ENCODE measurements at regions not wholly inside any gene's neighbourhood (a gene's known extent, or its start where the extent isn't known, plus 50 kb on each side); places are given as distances from the start of the nearest gene placed in this dataset.
A peak's percentile ranks its signal among the peaks of the same experiment; 100 is the strongest.

GRCh38 chr9:86652736-86653135, 294.6 kb downstream of the GAS1 start:
- H3K27me3 Mint-ChIP-seq (ENCODE audit: low read depth), result no peaks in the 10 kb centered on the region
- TF ChIP-seq CTCF (IDR thresholded peaks at IDR 0.05; ENCODE audit: unreplicated experiment in 3 of 3), result no peak
- H3K27ac Mint-ChIP-seq, result peak overlapping the region; percentile 73 to 87 (median 83)
- peak overlapping the region in 1 of 3 experiments; percentile 4 for H3K4me3 Mint-ChIP-seq
- H3K9me3 Mint-ChIP-seq, result peaks cover 4% of the 10 kb centered on the region
- peaks cover 4% of the 10 kb centered on the region for H3K36me3 Mint-ChIP-seq (ENCODE audit: low read depth)
- H3K4me1 Mint-ChIP-seq, result peaks cover 31% of the 10 kb centered on the region

- no peak for TF ChIP-seq CTCF (IDR thresholded peaks at IDR 0.05; ENCODE audit: unreplicated experiment in 3 of 3)
- no peak overlapping the region for H3K27ac Mint-ChIP-seq
These were observed 295.7 kb upstream of the TUT7 start for GRCh38 chr9:86649913-86650312.

GRCh38 chr9:86648828-86649170, 294.6 kb upstream of the TUT7 start:
- no peak overlapping the region for H3K27ac Mint-ChIP-seq
- H3K4me1 Mint-ChIP-seq, result peaks cover 35% of the 10 kb centered on the region
- H3K4me3 Mint-ChIP-seq, result no peak overlapping the region
- H3K36me3 Mint-ChIP-seq (ENCODE audit: low read depth), result no peaks in the 10 kb centered on the region
- H3K27me3 Mint-ChIP-seq (ENCODE audit: low read depth), result no peaks in the 10 kb centered on the region
- TF ChIP-seq CTCF (IDR thresholded peaks at IDR 0.05; ENCODE audit: unreplicated experiment in 3 of 3), result no peak
- H3K9me3 Mint-ChIP-seq, result no peaks in the 10 kb centered on the region

More at GRCh38 chr9:86649913-86650312, 295.7 kb upstream of the TUT7 start:
- Mint-ChIP-seq H3K4me3 (no peak overlapping the region), H3K9me3 (peaks cover 2% of the 10 kb centered on the region), H3K27me3 (ENCODE audit: low read depth) (no peaks in the 10 kb centered on the region), H3K36me3 (ENCODE audit: low read depth) (peaks cover 2% of the 10 kb centered on the region), H3K4me1 (peaks cover 29% of the 10 kb centered on the region)

GRCh38 chr9:86648156-86648827, 294.1 kb upstream of the TUT7 start:
- Mint-ChIP-seq H3K36me3 (ENCODE audit: low read depth) (no peaks in the 10 kb centered on the region), H3K4me1 (peaks cover 32% of the 10 kb centered on the region), H3K4me3 (no peak overlapping the region), H3K27me3 (ENCODE audit: low read depth) (no peaks in the 10 kb centered on the region), H3K27ac (no peak overlapping the region), H3K9me3 (no peaks in the 10 kb centered on the region)
- TF ChIP-seq CTCF (IDR thresholded peaks at IDR 0.05; ENCODE audit: unreplicated experiment in 3 of 3), result no peak

GRCh38 chr9:86645303-86645702, 291.1 kb upstream of the TUT7 start:
- no peaks in the 10 kb centered on the region for H3K27me3 Mint-ChIP-seq (ENCODE audit: low read depth)
- no peaks in the 10 kb centered on the region for H3K36me3 Mint-ChIP-seq (ENCODE audit: low read depth)
- no peak overlapping the region for H3K4me3 Mint-ChIP-seq
- peaks cover 22% of the 10 kb centered on the region for H3K4me1 Mint-ChIP-seq
- TF ChIP-seq CTCF (IDR thresholded peaks at IDR 0.05; ENCODE audit: unreplicated experiment in 3 of 3), result no peak
- peak overlapping the region in 1 of 3 experiments; percentile 69 for H3K27ac Mint-ChIP-seq
- H3K9me3 Mint-ChIP-seq, result no peaks in the 10 kb centered on the region

- H3K4me3 Mint-ChIP-seq, result no peak overlapping the region
- no peak for TF ChIP-seq CTCF (IDR thresholded peaks at IDR 0.05; ENCODE audit: unreplicated experiment in 3 of 3)
- no peaks in the 10 kb centered on the region for H3K27me3 Mint-ChIP-seq (ENCODE audit: low read depth)
- H3K9me3 Mint-ChIP-seq, result no peaks in the 10 kb centered on the region
- H3K4me1 Mint-ChIP-seq, result peaks cover 29% of the 10 kb centered on the region
- peak overlapping the region; percentile 8 to 69 (median 12) for H3K27ac Mint-ChIP-seq
- no peaks in the 10 kb centered on the region for H3K36me3 Mint-ChIP-seq (ENCODE audit: low read depth)
These were observed 290.4 kb upstream of the TUT7 start for GRCh38 chr9:86644675-86645034.

Data from nephron (organoid).